SK-N-SH treated with all-trans-retinoic acid at 6 μM for 48 hours (cell line): ENCODE measurements at regions not wholly inside any gene's neighbourhood (a gene's known extent, or its start where the extent isn't known, plus 50 kb on each side); places are given as distances from the start of the nearest gene placed in this dataset.

ENCODE experiments used
- ATAC-seq: fragments of 200-7000 bp; cut with Tn5 transposase; 3 replicates; pipeline ENCODE4 v1.9.1; 2020; ENCODE audit warnings: mild to moderate bottlenecking, moderate library complexity
- ARNTL ChIP-seq: fragments of 450-650 bp; formaldehyde crosslinking; IDR thresholded peaks from 2 replicates; pipeline ENCODE4 v1.5.0; 2020; ENCODE audit warnings: low read depth, mild to moderate bottlenecking, moderate library complexity, borderline replicate concordance
- CREB5 ChIP-seq: fragments of 250-450 bp; sonication (Bioruptor Pico); IDR thresholded peaks from 2 replicates; pipeline ENCODE4 v1.5.1; 2020; ENCODE audit warnings: low read depth, mild to moderate bottlenecking, moderate library complexity
- CSDC2 ChIP-seq: fragments of 250-450 bp; sonication (Bioruptor Pico); IDR thresholded peaks from 2 replicates; pipeline ENCODE4 v1.5.0; 2020; ENCODE audit warnings: mild to moderate bottlenecking, moderate library complexity
- ESRRG ChIP-seq: fragments of 250-450 bp; sonication (Bioruptor Pico); IDR thresholded peaks from 2 replicates; pipeline ENCODE4 v1.6.1; 2021; ENCODE audit warnings: mild to moderate bottlenecking
- GLIS3 ChIP-seq: fragments of 250-450 bp; sonication (Bioruptor Pico); IDR thresholded peaks from 2 replicates; pipeline ENCODE4 v1.5.0; 2020; ENCODE audit warnings: mild to moderate bottlenecking, moderate library complexity
- ISL1 ChIP-seq: fragments of 250-450 bp; sonication (Bioruptor Pico); IDR thresholded peaks from 2 replicates; pipeline ENCODE4 v2.1.2; 2022; ENCODE audit warnings: mild to moderate bottlenecking, moderate library complexity
- OSR1 ChIP-seq: fragments of 250-450 bp; sonication (Bioruptor Pico); IDR thresholded peaks from 2 replicates; pipeline ENCODE4 v1.8.0; 2022; ENCODE audit warnings: moderate library complexity, mild to moderate bottlenecking, inconsistent platforms
- PPARA ChIP-seq: fragments of 250-450 bp; sonication (Bioruptor Pico); IDR thresholded peaks from 2 replicates; pipeline ENCODE4 v1.5.0; 2020; ENCODE audit warnings: mild to moderate bottlenecking, borderline replicate concordance
- RARB ChIP-seq: fragments of 250-450 bp; sonication (Bioruptor Pico); IDR thresholded peaks from 2 replicates; pipeline ENCODE4 v1.8.0; 2021; ENCODE audit warnings: mild to moderate bottlenecking, moderate library complexity
- SNAI2 ChIP-seq: fragments of 250-450 bp; sonication (Bioruptor Pico); IDR thresholded peaks from 2 replicates; pipeline ENCODE4 v1.5.0; 2020; ENCODE audit warnings: mild to moderate bottlenecking, moderate library complexity
- TOX ChIP-seq: fragments of 250-450 bp; sonication (Bioruptor Pico); IDR thresholded peaks from 2 replicates; pipeline ENCODE4 v1.8.0; 2021; ENCODE audit warnings: mild to moderate bottlenecking, moderate library complexity, borderline replicate concordance
- ZC3H10 ChIP-seq: fragments of 250-450 bp; sonication (Bioruptor Pico); IDR thresholded peaks from 2 replicates; pipeline ENCODE4 v1.5.1; 2021; ENCODE audit warnings: mild to moderate bottlenecking, moderate library complexity
- ZFP3 ChIP-seq: fragments of 250-450 bp; sonication (Bioruptor Pico); IDR thresholded peaks from 2 replicates; pipeline ENCODE4 v1.5.0; 2020; ENCODE audit warnings: mild to moderate bottlenecking, moderate library complexity
- ZNF565 ChIP-seq: fragments of 450-650 bp; formaldehyde crosslinking; conservative IDR thresholded peaks from 2 replicates; pipeline ENCODE4 v1.5.0; 2020; ENCODE audit warnings: low read depth, mild to moderate bottlenecking, moderate library complexity
- ZNF70 ChIP-seq: fragments of 450-650 bp; formaldehyde crosslinking; IDR thresholded peaks from 2 replicates; pipeline ENCODE4 v1.5.0; 2020; ENCODE audit warnings: mild to moderate bottlenecking, moderate library complexity
- ZNF8 ChIP-seq: fragments of 450-650 bp; formaldehyde crosslinking; IDR thresholded peaks from 2 replicates; pipeline ENCODE4 v1.5.0; 2020; ENCODE audit warnings: mild to moderate bottlenecking, moderate library complexity
- TF ChIP-seq, protein P1 (sequence below): fragments of 250-450 bp; sonication (Bioruptor Pico); IDR thresholded peaks from 2 replicates; pipeline ENCODE4 v1.5.0; 2020; ENCODE audit warnings: mild to moderate bottlenecking, moderate library complexity
- TF ChIP-seq, protein P2 (sequence below): fragments of 250-450 bp; sonication (Bioruptor Pico); IDR thresholded peaks from 2 replicates; pipeline ENCODE4 v1.8.0; 2021; ENCODE audit warnings: low read depth, mild to moderate bottlenecking, moderate library complexity, borderline replicate concordance
- TF ChIP-seq, protein P3 (sequence below): fragments of 250-450 bp; sonication (Bioruptor Pico); IDR thresholded peaks from 2 replicates; pipeline ENCODE4 v1.5.1; 2021; ENCODE audit warnings: mild to moderate bottlenecking, moderate library complexity
- TF ChIP-seq, protein P4 (sequence below): fragments of 250-450 bp; sonication (Bioruptor Pico); IDR thresholded peaks from 2 replicates; pipeline ENCODE4 v1.8.0; 2020; ENCODE audit warnings: mild to moderate bottlenecking, moderate library complexity, borderline replicate concordance

GRCh38 chr5:148746826-148747535 lies 79.4 kb upstream of the ADRB2 start (continued):
- TF ChIP-seq ZNF565 (no peak), SNAI2 (CRISPR knock-in tag) (no peak)

- TF ChIP-seq ZNF8 (CRISPR knock-in tag) (no peak), ZFP3 (CRISPR knock-in tag) (no peak), PPARA (no peak), CREB5 (no peak), ESRRG (CRISPR knock-in tag) (no peak), ARNTL (CRISPR knock-in tag) (no peak), CSDC2 (CRISPR knock-in tag) (no peak), ZNF70 (CRISPR knock-in tag) (no peak), RARB (CRISPR knock-in tag) (no peak)
- TF ChIP-seq, protein P1, sequence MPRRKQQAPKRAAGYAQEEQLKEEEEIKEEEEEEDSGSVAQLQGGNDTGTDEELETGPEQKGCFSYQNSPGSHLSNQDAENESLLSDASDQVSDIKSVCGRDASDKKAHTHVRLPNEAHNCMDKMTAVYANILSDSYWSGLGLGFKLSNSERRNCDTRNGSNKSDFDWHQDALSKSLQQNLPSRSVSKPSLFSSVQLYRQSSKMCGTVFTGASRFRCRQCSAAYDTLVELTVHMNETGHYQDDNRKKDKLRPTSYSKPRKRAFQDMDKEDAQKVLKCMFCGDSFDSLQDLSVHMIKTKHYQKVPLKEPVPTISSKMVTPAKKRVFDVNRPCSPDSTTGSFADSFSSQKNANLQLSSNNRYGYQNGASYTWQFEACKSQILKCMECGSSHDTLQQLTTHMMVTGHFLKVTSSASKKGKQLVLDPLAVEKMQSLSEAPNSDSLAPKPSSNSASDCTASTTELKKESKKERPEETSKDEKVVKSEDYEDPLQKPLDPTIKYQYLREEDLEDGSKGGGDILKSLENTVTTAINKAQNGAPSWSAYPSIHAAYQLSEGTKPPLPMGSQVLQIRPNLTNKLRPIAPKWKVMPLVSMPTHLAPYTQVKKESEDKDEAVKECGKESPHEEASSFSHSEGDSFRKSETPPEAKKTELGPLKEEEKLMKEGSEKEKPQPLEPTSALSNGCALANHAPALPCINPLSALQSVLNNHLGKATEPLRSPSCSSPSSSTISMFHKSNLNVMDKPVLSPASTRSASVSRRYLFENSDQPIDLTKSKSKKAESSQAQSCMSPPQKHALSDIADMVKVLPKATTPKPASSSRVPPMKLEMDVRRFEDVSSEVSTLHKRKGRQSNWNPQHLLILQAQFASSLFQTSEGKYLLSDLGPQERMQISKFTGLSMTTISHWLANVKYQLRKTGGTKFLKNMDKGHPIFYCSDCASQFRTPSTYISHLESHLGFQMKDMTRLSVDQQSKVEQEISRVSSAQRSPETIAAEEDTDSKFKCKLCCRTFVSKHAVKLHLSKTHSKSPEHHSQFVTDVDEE (CRISPR knock-in tag): no peak
- TF ChIP-seq, protein P2, sequence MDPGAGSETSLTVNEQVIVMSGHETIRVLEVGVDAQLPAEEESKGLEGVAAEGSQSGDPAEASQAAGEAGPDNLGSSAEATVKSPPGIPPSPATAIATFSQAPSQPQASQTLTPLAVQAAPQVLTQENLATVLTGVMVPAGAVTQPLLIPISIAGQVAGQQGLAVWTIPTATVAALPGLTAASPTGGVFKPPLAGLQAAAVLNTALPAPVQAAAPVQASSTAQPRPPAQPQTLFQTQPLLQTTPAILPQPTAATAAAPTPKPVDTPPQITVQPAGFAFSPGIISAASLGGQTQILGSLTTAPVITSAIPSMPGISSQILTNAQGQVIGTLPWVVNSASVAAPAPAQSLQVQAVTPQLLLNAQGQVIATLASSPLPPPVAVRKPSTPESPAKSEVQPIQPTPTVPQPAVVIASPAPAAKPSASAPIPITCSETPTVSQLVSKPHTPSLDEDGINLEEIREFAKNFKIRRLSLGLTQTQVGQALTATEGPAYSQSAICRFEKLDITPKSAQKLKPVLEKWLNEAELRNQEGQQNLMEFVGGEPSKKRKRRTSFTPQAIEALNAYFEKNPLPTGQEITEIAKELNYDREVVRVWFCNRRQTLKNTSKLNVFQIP (CRISPR knock-in tag): no peak
- ATAC-seq: no peak
These were observed 78.9 kb upstream of the ADRB2 start for GRCh38 chr5:148747536-148747906.

GRCh38 chr5:148748702-148749392 lies 77.6 kb upstream of the ADRB2 start:
- no peak for ATAC-seq
- TF ChIP-seq ZC3H10 (no peak), ARNTL (CRISPR knock-in tag) (no peak), TOX (no peak), GLIS3 (CRISPR knock-in tag) (no peak), OSR1 (no peak), ZFP3 (CRISPR knock-in tag) (no peak), ISL1 (CRISPR knock-in tag) (no peak), RARB (CRISPR knock-in tag) (no peak), ZNF565 (no peak), ZNF70 (CRISPR knock-in tag) (no peak), CREB5 (no peak), ZNF8 (CRISPR knock-in tag) (no peak), ESRRG (CRISPR knock-in tag) (no peak), CSDC2 (CRISPR knock-in tag) (no peak)
- TF ChIP-seq, protein P3, sequence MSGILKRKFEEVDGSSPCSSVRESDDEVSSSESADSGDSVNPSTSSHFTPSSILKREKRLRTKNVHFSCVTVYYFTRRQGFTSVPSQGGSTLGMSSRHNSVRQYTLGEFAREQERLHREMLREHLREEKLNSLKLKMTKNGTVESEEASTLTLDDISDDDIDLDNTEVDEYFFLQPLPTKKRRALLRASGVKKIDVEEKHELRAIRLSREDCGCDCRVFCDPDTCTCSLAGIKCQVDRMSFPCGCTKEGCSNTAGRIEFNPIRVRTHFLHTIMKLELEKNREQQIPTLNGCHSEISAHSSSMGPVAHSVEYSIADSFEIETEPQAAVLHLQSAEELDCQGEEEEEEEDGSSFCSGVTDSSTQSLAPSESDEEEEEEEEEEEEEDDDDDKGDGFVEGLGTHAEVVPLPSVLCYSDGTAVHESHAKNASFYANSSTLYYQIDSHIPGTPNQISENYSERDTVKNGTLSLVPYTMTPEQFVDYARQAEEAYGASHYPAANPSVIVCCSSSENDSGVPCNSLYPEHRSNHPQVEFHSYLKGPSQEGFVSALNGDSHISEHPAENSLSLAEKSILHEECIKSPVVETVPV: no peak
- TF ChIP-seq, protein P4, sequence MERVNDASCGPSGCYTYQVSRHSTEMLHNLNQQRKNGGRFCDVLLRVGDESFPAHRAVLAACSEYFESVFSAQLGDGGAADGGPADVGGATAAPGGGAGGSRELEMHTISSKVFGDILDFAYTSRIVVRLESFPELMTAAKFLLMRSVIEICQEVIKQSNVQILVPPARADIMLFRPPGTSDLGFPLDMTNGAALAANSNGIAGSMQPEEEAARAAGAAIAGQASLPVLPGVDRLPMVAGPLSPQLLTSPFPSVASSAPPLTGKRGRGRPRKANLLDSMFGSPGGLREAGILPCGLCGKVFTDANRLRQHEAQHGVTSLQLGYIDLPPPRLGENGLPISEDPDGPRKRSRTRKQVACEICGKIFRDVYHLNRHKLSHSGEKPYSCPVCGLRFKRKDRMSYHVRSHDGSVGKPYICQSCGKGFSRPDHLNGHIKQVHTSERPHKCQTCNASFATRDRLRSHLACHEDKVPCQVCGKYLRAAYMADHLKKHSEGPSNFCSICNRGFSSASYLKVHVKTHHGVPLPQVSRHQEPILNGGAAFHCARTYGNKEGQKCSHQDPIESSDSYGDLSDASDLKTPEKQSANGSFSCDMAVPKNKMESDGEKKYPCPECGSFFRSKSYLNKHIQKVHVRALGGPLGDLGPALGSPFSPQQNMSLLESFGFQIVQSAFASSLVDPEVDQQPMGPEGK (CRISPR knock-in tag): no peak
- TF ChIP-seq, protein P2 (CRISPR knock-in tag): no peak
- TF ChIP-seq, all 23 proteins: peak for 0
